ENCODE measurements at regions not wholly inside any gene's neighbourhood (a gene's known extent, or its start where the extent isn't known, plus 50 kb on each side); places are given as distances from the start of the nearest gene placed in this dataset.

- no peak overlapping the region for H3K4me3 ChIP-seq (ENCODE audit: extremely low read depth in 1 of 4, insufficient read depth in 2 of 4, low read depth in 3 of 4, low read length in 4 of 4)
- no peaks in the 10 kb centered on the region for H4K20me1 ChIP-seq (replicated peaks in 1 of 2; ENCODE audit: control insufficient read depth in 1 of 2, insufficient read depth in 2 of 2, low read length in 2 of 2)
- H4K5ac ChIP-seq (ENCODE audit: insufficient read length, low read depth, low read length): no peak overlapping the region
- no peak overlapping the region for H3K23ac ChIP-seq (ENCODE audit: insufficient read length)
- H3K23me2 ChIP-seq (ENCODE audit: low read depth, low read length): no peaks in the 10 kb centered on the region
- H2AK5ac ChIP-seq (ENCODE audit: low read depth, low read length): no peak overlapping the region
- H4K91ac ChIP-seq (replicated peaks; ENCODE audit: insufficient read length, low read length): no peak overlapping the region
- no peak for TF ChIP-seq E2F6 (IDR thresholded peaks at IDR 0.05)
- no peak for TF ChIP-seq FOSL1 (IDR thresholded peaks at IDR 0.05; ENCODE audit: insufficient read depth, low read depth, low read length)
- no peak for TF ChIP-seq ZNF274 (IDR thresholded peaks at IDR 0.05; ENCODE audit: borderline replicate concordance, extremely low read depth, low read length)
- no peak for TF ChIP-seq KDM5A (IDR thresholded peaks at IDR 0.05; ENCODE audit: low read length)
- no peak for TF ChIP-seq CHD2 (IDR thresholded peaks at IDR 0.05; ENCODE audit: low read length)
- TF ChIP-seq RAD21 (IDR thresholded peaks at IDR 0.05 in 1 of 2, conservative IDR thresholded peaks at IDR 0.05 in 1 of 2; ENCODE audit: low read depth in 2 of 2, low read length in 2 of 2): no peak
- TF ChIP-seq BACH1 (IDR thresholded peaks at IDR 0.05; ENCODE audit: low read length): no peak
- no peak for TF ChIP-seq POU5F1 (IDR thresholded peaks at IDR 0.05; ENCODE audit: low read depth, low read length)
- no peaks in the 10 kb centered on the region for H3K27me3 ChIP-seq (replicated peaks in 1 of 4; ENCODE audit: control insufficient read depth in 3 of 4, extremely low read depth in 1 of 4, insufficient read depth in 3 of 4, low read length in 3 of 4)
- no peak overlapping the region for H3K14ac ChIP-seq (ENCODE audit: insufficient read length)
- no peaks in the 10 kb centered on the region for H3K36me3 ChIP-seq (ENCODE audit: control insufficient read depth in 2 of 4, insufficient read depth in 4 of 4, low read length in 3 of 4)
- no peak for FAIRE-seq
- ChIA-PET POLR2A (ENCODE audit: partially characterized antibody) (no interaction called here), CTCF (ENCODE audit: partially characterized antibody) (no interaction called here)
- no peak overlapping the region for H3K4ac ChIP-seq (replicated peaks; ENCODE audit: insufficient read length, low read depth, low read length)
- H2BK120ac ChIP-seq (replicated peaks; ENCODE audit: low read depth, low read length): no peak overlapping the region
- H3K79me2 ChIP-seq (ENCODE audit: control insufficient read depth in 1 of 2, insufficient read depth in 2 of 2, low read length in 2 of 2): no peaks in the 10 kb centered on the region
- H3K18ac ChIP-seq (ENCODE audit: extremely low read depth, low read length): no peak overlapping the region
- H3K9ac ChIP-seq (replicated peaks in 1 of 4; ENCODE audit: extremely low read depth in 1 of 4, low read depth in 3 of 4, low read length in 3 of 4): no peak overlapping the region
- H2AFZ ChIP-seq (ENCODE audit: low read length): peak overlapping the region; percentile 52; the same call in 1 of the 2 replicates
- H3K56ac ChIP-seq (replicated peaks; ENCODE audit: insufficient read length, low read depth, low read length): no peak overlapping the region
- DNase-seq (ENCODE audit: low read depth in 1 of 2, low spot score in 2 of 2): no peak
- no peak overlapping the region for H3K27ac ChIP-seq (ENCODE audit: low read depth, low read length)
- 76% methylated on average over 1 of the region's 1 CpG; no CpG with 5 or more reads in 1 of the 2 experiments for WGBS, 2 experiments (ENCODE audit: extremely low coverage in 1 of 2, insufficient coverage in 1 of 2, insufficient read length in 1 of 2, insufficient replicate concordance in 2 of 2, low coverage in 1 of 2, low lambda C conversion rate in 2 of 2, missing lambda C conversion rate in 1 of 2)
- no peaks in the 10 kb centered on the region for H3K9me3 ChIP-seq (ENCODE audit: insufficient read depth in 2 of 2, low read depth in 1 of 2, low read length in 1 of 2)
- no peak overlapping the region for H2BK5ac ChIP-seq (ENCODE audit: low read depth, low read length)
- no peaks in the 10 kb centered on the region for H3K4me1 ChIP-seq (replicated peaks in 1 of 4; ENCODE audit: control insufficient read depth in 3 of 4, insufficient read depth in 4 of 4, low read length in 3 of 4)
- H2BK12ac ChIP-seq (ENCODE audit: low read depth, low read length): no peak overlapping the region
- H3K4me2 ChIP-seq (ENCODE audit: insufficient read depth in 1 of 2, low read depth in 2 of 2, low read length in 2 of 2): no peak overlapping the region
- H3K79me1 ChIP-seq (ENCODE audit: low read depth, low read length): no peaks in the 10 kb centered on the region
- no peak overlapping the region for H2BK15ac ChIP-seq (ENCODE audit: low read length)
- H4K8ac ChIP-seq (ENCODE audit: extremely low read depth, insufficient read depth, low read length): no peak overlapping the region
- no peak overlapping the region for H2BK20ac ChIP-seq (ENCODE audit: low read length)
Observed at GRCh38 chr4:34091451-34091850, 2152.9 kb downstream of the ARAP2 start.
